ENCODE measurements at regions not wholly inside any gene's neighbourhood (a gene's known extent, or its start where the extent isn't known, plus 50 kb on each side); places are given as distances from the start of the nearest gene placed in this dataset.

- Histone ChIP-seq H3K27me3 (ENCODE audit: insufficient read depth, low read length, poor library complexity) (peaks cover 5% of the 10 kb centered on the region), H3K36me3 (ENCODE audit: insufficient read depth, low read length) (no peaks in the 10 kb centered on the region), H3K9me3 (ENCODE audit: insufficient read depth, low read length, severe bottlenecking) (no peaks in the 10 kb centered on the region), H3K4me3 (ENCODE audit: low read depth in 1 of 2, low read length in 2 of 2) (no peak overlapping the region), H3K4me2 (ENCODE audit: insufficient read depth, low read length) (no peak overlapping the region), H3K27ac (ENCODE audit: low read length) (no peak overlapping the region), H4K20me1 (ENCODE audit: insufficient read depth, low read length) (no peaks in the 10 kb centered on the region), H3K4me1 (ENCODE audit: insufficient read depth, low read length) (no peaks in the 10 kb centered on the region), H3K79me2 (ENCODE audit: insufficient read depth, low read length) (no peaks in the 10 kb centered on the region), H2AFZ (ENCODE audit: low read depth, low read length) (no peak overlapping the region), H3K9ac (ENCODE audit: low read depth, low read length) (no peak overlapping the region)
- no peak for TF ChIP-seq CTCF (IDR thresholded peaks at IDR 0.05; ENCODE audit: borderline replicate concordance, extremely low read depth, low read length, poor library complexity, severe bottlenecking)
- no peak for TF ChIP-seq EZH2 (IDR thresholded peaks at IDR 0.05; ENCODE audit: borderline replicate concordance, low read depth, low read length, severe bottlenecking)
- DNase-seq (no peak), ATAC-seq (ENCODE audit: insufficient read depth, low read depth) (no peak)
Measured at GRCh38 chr2:200032895-200033294, 77.5 kb downstream of the MAIP1 start.

GRCh38 chr2:200033929-200034328 is 78.5 kb downstream of the MAIP1 start:
- no peak for TF ChIP-seq CTCF (IDR thresholded peaks at IDR 0.05; ENCODE audit: borderline replicate concordance, extremely low read depth, low read length, poor library complexity, severe bottlenecking)
- no peak for TF ChIP-seq EZH2 (IDR thresholded peaks at IDR 0.05; ENCODE audit: borderline replicate concordance, low read depth, low read length, severe bottlenecking)
- Histone ChIP-seq H4K20me1 (ENCODE audit: insufficient read depth, low read length) (no peaks in the 10 kb centered on the region), H3K4me3 (ENCODE audit: low read depth in 1 of 2, low read length in 2 of 2) (no peak overlapping the region), H3K36me3 (ENCODE audit: insufficient read depth, low read length) (no peaks in the 10 kb centered on the region), H3K4me2 (ENCODE audit: insufficient read depth, low read length) (no peak overlapping the region), H3K27ac (ENCODE audit: low read length) (no peak overlapping the region), H3K27me3 (ENCODE audit: insufficient read depth, low read length, poor library complexity) (peaks cover 5% of the 10 kb centered on the region), H2AFZ (ENCODE audit: low read depth, low read length) (no peak overlapping the region), H3K4me1 (ENCODE audit: insufficient read depth, low read length) (no peaks in the 10 kb centered on the region), H3K79me2 (ENCODE audit: insufficient read depth, low read length) (no peaks in the 10 kb centered on the region), H3K9ac (ENCODE audit: low read depth, low read length) (no peak overlapping the region), H3K9me3 (ENCODE audit: insufficient read depth, low read length, severe bottlenecking) (no peaks in the 10 kb centered on the region)
- no peak for DNase-seq
- ATAC-seq (ENCODE audit: insufficient read depth, low read depth), result no peak

- no peaks in the 10 kb centered on the region for H3K36me3 ChIP-seq (ENCODE audit: insufficient read depth, low read length)
- no peak overlapping the region for H3K9ac ChIP-seq (ENCODE audit: low read depth, low read length)
- H3K27me3 ChIP-seq (ENCODE audit: insufficient read depth, low read length, poor library complexity), result peaks cover 5% of the 10 kb centered on the region
- no peak overlapping the region for H3K4me2 ChIP-seq (ENCODE audit: insufficient read depth, low read length)
- ATAC-seq (ENCODE audit: insufficient read depth, low read depth) (no peak), DNase-seq (no peak)
- H4K20me1 ChIP-seq (ENCODE audit: insufficient read depth, low read length), result no peaks in the 10 kb centered on the region
- no peaks in the 10 kb centered on the region for H3K4me1 ChIP-seq (ENCODE audit: insufficient read depth, low read length)
- no peak overlapping the region for H2AFZ ChIP-seq (ENCODE audit: low read depth, low read length)
- TF ChIP-seq EZH2 (IDR thresholded peaks at IDR 0.05; ENCODE audit: borderline replicate concordance, low read depth, low read length, severe bottlenecking) (no peak), CTCF (IDR thresholded peaks at IDR 0.05; ENCODE audit: borderline replicate concordance, extremely low read depth, low read length, poor library complexity, severe bottlenecking) (no peak)
- no peak overlapping the region for H3K4me3 ChIP-seq (ENCODE audit: low read depth in 1 of 2, low read length in 2 of 2)
- H3K79me2 ChIP-seq (ENCODE audit: insufficient read depth, low read length), result no peaks in the 10 kb centered on the region
- H3K9me3 ChIP-seq (ENCODE audit: insufficient read depth, low read length, severe bottlenecking), result no peaks in the 10 kb centered on the region
- H3K27ac ChIP-seq (ENCODE audit: low read length), result no peak overlapping the region
Measured at GRCh38 chr2:200034816-200035215, 79.4 kb downstream of the MAIP1 start.

Measured in DND-41 (cell line).